Neuronal stem cell (in vitro differentiated cells): ENCODE measurements at regions not wholly inside any gene's neighbourhood (a gene's known extent, or its start where the extent isn't known, plus 50 kb on each side); places are given as distances from the start of the nearest gene placed in this dataset.

Experiments
- DNase-seq: peaks from one replicate; pipeline ENCODE4 v3.0.0-alpha.2; 2013; ENCODE audit warnings: low spot score
- H2AFZ ChIP-seq: one replicate; pipeline ENCODE4 v1.6.1; 2013; ENCODE audit warnings: mild to moderate bottlenecking, low read length, inconsistent platforms
- H2AK5ac ChIP-seq: 2 replicates; pipeline ENCODE4 v1.6.1; 2013; ENCODE audit warnings: low read depth, mild to moderate bottlenecking, inconsistent platforms, low read length, moderate library complexity, mixed read lengths
- H2BK120ac ChIP-seq: 2 replicates; pipeline ENCODE4 v1.6.1; 2013; ENCODE audit warnings: low read depth, mild to moderate bottlenecking, inconsistent platforms, low read length, moderate library complexity, mixed read lengths
- H2BK12ac ChIP-seq: one replicate; pipeline ENCODE4 v1.6.1; 2013; ENCODE audit warnings: low read length, inconsistent platforms
- H2BK15ac ChIP-seq: 2 replicates; pipeline ENCODE4 v1.6.1; 2013; ENCODE audit warnings: mild to moderate bottlenecking, low read length, inconsistent platforms, mixed read lengths
- H2BK5ac ChIP-seq: one replicate; pipeline ENCODE4 v1.6.1; 2013; ENCODE audit warnings: inconsistent platforms, mild to moderate bottlenecking, low read length, moderate library complexity
- H3K14ac ChIP-seq: one replicate; pipeline ENCODE4 v1.6.1; 2013; ENCODE audit warnings: low read length, inconsistent platforms
- H3K18ac ChIP-seq: 2 replicates; pipeline ENCODE4 v1.6.1; 2013; ENCODE audit warnings: low read length, inconsistent platforms
- H3K23ac ChIP-seq: 2 replicates; pipeline ENCODE4 v1.6.1; 2013; ENCODE audit warnings: low read depth, mild to moderate bottlenecking, mixed read lengths, low read length, inconsistent platforms; ENCODE audit not compliant: poor library complexity
- H3K27ac ChIP-seq: replicated peaks from 3 replicates; pipeline ENCODE4 v1.5.1; 2013; ENCODE audit warnings: low read length, inconsistent platforms
- H3K27me3 ChIP-seq, 3 experiments: 2 replicates each; pipeline ENCODE4 v1.6.1; 2013; ENCODE audit warnings: low read length in 3 of 3, mild to moderate bottlenecking in 2 of 3, inconsistent platforms in 1 of 3, low read depth in 1 of 3, mixed read lengths in 1 of 3, moderate library complexity in 1 of 3; ENCODE audit not compliant: control insufficient read depth in 3 of 3, insufficient read depth in 3 of 3
- H3K36me3 ChIP-seq, 2 donors: replicated peaks in 1 of 2; 2 replicates each; pipeline ENCODE4 v1.6.1; 2013; ENCODE audit warnings: low read length in 2 of 2; ENCODE audit not compliant: control insufficient read depth in 2 of 2, insufficient read depth in 2 of 2
- H3K4ac ChIP-seq: 2 replicates; pipeline ENCODE4 v1.6.1; 2013; ENCODE audit warnings: inconsistent platforms, mild to moderate bottlenecking, low read length, moderate library complexity
- H3K4me1 ChIP-seq, 2 donors: 1 replicate in 1 of 2; 2 replicates in 1 of 2; pipeline ENCODE4 v1.6.1; 2013; ENCODE audit warnings: low read length in 2 of 2, low read depth in 1 of 2; ENCODE audit not compliant: control insufficient read depth in 2 of 2, insufficient read depth in 1 of 2
- H3K4me2 ChIP-seq: one replicate; pipeline ENCODE4 v1.6.1; 2013; ENCODE audit warnings: mild to moderate bottlenecking, low read length, inconsistent platforms; ENCODE audit not compliant: insufficient read depth, poor library complexity, severe bottlenecking
- H3K4me3 ChIP-seq, 2 donors: 2 replicates each; pipeline ENCODE4 v1.5.1; 2013; ENCODE audit warnings: low read length in 2 of 2, mild to moderate bottlenecking in 2 of 2, inconsistent platforms in 1 of 2, moderate library complexity in 1 of 2
- H3K79me1 ChIP-seq: one replicate; pipeline ENCODE4 v1.6.1; 2013; ENCODE audit warnings: low read depth, mild to moderate bottlenecking, inconsistent platforms, low read length, moderate library complexity
- H3K9ac ChIP-seq: one replicate; pipeline ENCODE4 v1.6.1; 2013; ENCODE audit warnings: mild to moderate bottlenecking, low read depth, low read length, inconsistent platforms; ENCODE audit not compliant: poor library complexity
- H3K9me3 ChIP-seq, 2 donors: replicated peaks in 1 of 2; 2 replicates each; pipeline versions ENCODE3 to v1.6.1; 2013; ENCODE audit warnings: low read length in 2 of 2, mild to moderate bottlenecking in 2 of 2, inconsistent platforms in 1 of 2, low read depth in 1 of 2, mixed read lengths in 1 of 2, moderate library complexity in 1 of 2; ENCODE audit not compliant: control insufficient read depth in 2 of 2, insufficient read depth in 1 of 2
- H4K8ac ChIP-seq: one replicate; pipeline ENCODE4 v1.6.1; 2013; ENCODE audit warnings: low read depth, mild to moderate bottlenecking, inconsistent platforms, low read length, moderate library complexity
- H4K91ac ChIP-seq: one replicate; pipeline ENCODE4 v1.6.1; 2013; ENCODE audit warnings: low read length, low read depth, mild to moderate bottlenecking, inconsistent platforms; ENCODE audit not compliant: poor library complexity
- WGBS, 2 donors: extraction: QIAGEN DNeasy Blood & Tissue Kit; methylation state at CpG; one replicate each; pipeline ENCODE4 v1.1.7; 2013; ENCODE audit warnings: missing lambda C conversion rate in 2 of 2, mixed read lengths in 1 of 2; ENCODE audit not compliant: insufficient read length in 2 of 2, insufficient replicate concordance in 1 of 2; ENCODE audit errors: extremely low coverage in 2 of 2; 5-methylcytosine and 5-hydroxymethylcytosine counted together

- WGBS, 2 donors: no CpG with 5 or more reads among the region's 2 CpGs
- H3K4ac ChIP-seq: no peak overlapping the region
- H2BK120ac ChIP-seq: no peak overlapping the region
- H2BK15ac ChIP-seq: no peak overlapping the region
- no peak overlapping the region for H4K91ac ChIP-seq
- H3K14ac ChIP-seq: no peak overlapping the region
- no peak overlapping the region for H3K4me3 ChIP-seq
- no peak overlapping the region for H3K23ac ChIP-seq
- no peaks in the 10 kb centered on the region for H3K27me3 ChIP-seq
- no peak overlapping the region for H2AK5ac ChIP-seq
- H3K9ac ChIP-seq: no peak overlapping the region
- no peak overlapping the region for H3K18ac ChIP-seq
- H3K27ac ChIP-seq: no peak overlapping the region
- H3K4me2 ChIP-seq: no peak overlapping the region
- no peak for DNase-seq
- no peaks in the 10 kb centered on the region for H3K36me3 ChIP-seq
- no peaks in the 10 kb centered on the region for H3K9me3 ChIP-seq
- no peak overlapping the region for H2BK5ac ChIP-seq
- no peaks in the 10 kb centered on the region for H3K4me1 ChIP-seq
- H2BK12ac ChIP-seq: no peak overlapping the region
- peak overlapping the region; percentile 29 for H2AFZ ChIP-seq
- no peak overlapping the region for H4K8ac ChIP-seq
- H3K79me1 ChIP-seq: no peaks in the 10 kb centered on the region
Measured at GRCh38 chr10:108132303-108132702, 967.8 kb upstream of the SORCS1 start.

- Histone ChIP-seq H3K18ac (no peak overlapping the region), H3K27ac (no peak overlapping the region), H2BK5ac (no peak overlapping the region), H3K4ac (no peak overlapping the region), H3K79me1 (no peaks in the 10 kb centered on the region), H2BK120ac (no peak overlapping the region), H4K91ac (no peak overlapping the region), H4K8ac (no peak overlapping the region), H2AK5ac (no peak overlapping the region), H2BK12ac (no peak overlapping the region), H3K9ac (no peak overlapping the region), H3K9me3 (no peaks in the 10 kb centered on the region), H2BK15ac (no peak overlapping the region), H3K4me3 (no peak overlapping the region), H3K27me3 (no peaks in the 10 kb centered on the region), H3K23ac (no peak overlapping the region), H2AFZ (no peak overlapping the region), H3K14ac (no peak overlapping the region), H3K4me1 (no peaks in the 10 kb centered on the region), H3K4me2 (no peak overlapping the region), H3K36me3 (no peaks in the 10 kb centered on the region)
- DNase-seq: no peak
- no CpG with 5 or more reads among the region's 2 CpGs for WGBS, 2 donors
Measured at GRCh38 chr10:108130575-108130974, 966.1 kb upstream of the SORCS1 start.

GRCh38 chr10:108112218-108112617 is 947.7 kb upstream of the SORCS1 start:
- Histone ChIP-seq H3K4ac (no peak overlapping the region), H2BK5ac (no peak overlapping the region), H3K9ac (no peak overlapping the region), H3K27ac (no peak overlapping the region), H3K27me3 (no peaks in the 10 kb centered on the region), H3K23ac (no peak overlapping the region), H3K14ac (no peak overlapping the region), H3K4me2 (no peak overlapping the region), H2BK120ac (no peak overlapping the region), H3K36me3 (no peaks in the 10 kb centered on the region), H3K79me1 (no peaks in the 10 kb centered on the region), H3K18ac (no peak overlapping the region), H3K9me3 (no peaks in the 10 kb centered on the region), H4K8ac (no peak overlapping the region), H2BK15ac (no peak overlapping the region), H3K4me1 (no peaks in the 10 kb centered on the region), H2BK12ac (no peak overlapping the region), H2AK5ac (no peak overlapping the region), H3K4me3 (no peak overlapping the region), H4K91ac (no peak overlapping the region), H2AFZ (no peak overlapping the region)
- WGBS, 2 donors: no CpG with 5 or more reads among the region's 2 CpGs
- DNase-seq: no peak

GRCh38 chr10:108104551-108105156 is 940.1 kb upstream of the SORCS1 start:
- Histone ChIP-seq H3K9ac (no peak overlapping the region), H4K91ac (no peak overlapping the region), H3K14ac (no peak overlapping the region), H3K18ac (no peak overlapping the region), H2BK15ac (no peak overlapping the region), H2BK5ac (no peak overlapping the region), H3K23ac (no peak overlapping the region), H3K4ac (no peak overlapping the region), H4K8ac (no peak overlapping the region), H2AFZ (no peak overlapping the region), H3K27me3 (no peaks in the 10 kb centered on the region), H2AK5ac (no peak overlapping the region), H3K27ac (no peak overlapping the region), H2BK120ac (no peak overlapping the region), H3K4me2 (no peak overlapping the region), H3K4me3 (no peak overlapping the region), H3K79me1 (no peaks in the 10 kb centered on the region), H3K36me3 (no peaks in the 10 kb centered on the region), H3K9me3 (no peaks in the 10 kb centered on the region), H2BK12ac (no peak overlapping the region), H3K4me1 (no peaks in the 10 kb centered on the region)
- no peak for DNase-seq
- 100% methylated on average over 1 of the region's 3 CpGs; no CpG with 5 or more reads in 1 of the 2 donors for WGBS, 2 donors
